GM19351 (cell line): ENCODE measurements at regions not wholly inside any gene's neighbourhood (a gene's known extent, or its start where the extent isn't known, plus 50 kb on each side); places are given as distances from the start of the nearest gene placed in this dataset.
"Not testable (repeated sequence)": the region's sequence is repeated elsewhere in the genome, so short reads cannot be mapped to it uniquely, and the experiment has no call there.

Source experiments
- ATAC-seq: cut with Tn5 transposase; IDR thresholded peaks from one replicate; pipeline ENCODE4 v1.9.1; 2021; ENCODE audit warnings: mild to moderate bottlenecking, moderate library complexity; ENCODE audit not compliant: unreplicated experiment

GRCh38 chr15:98085003-98085639 lies 124.6 kb downstream of the ARRDC4 start:
- no peak for ATAC-seq

- peak; percentile 95 for ATAC-seq
These were observed 127.9 kb downstream of the ARRDC4 start for GRCh38 chr15:98088307-98088945.

GRCh38 chr15:98089352-98089751 lies 128.8 kb downstream of the ARRDC4 start:
- ATAC-seq: not testable (repeated sequence)

- ATAC-seq: not testable (repeated sequence)
These were observed 137.5 kb downstream of the ARRDC4 start for GRCh38 chr15:98097986-98098385.

GRCh38 chr15:98100606-98101005 lies 140.1 kb downstream of the ARRDC4 start:
- not testable (repeated sequence) for ATAC-seq

- no peak for ATAC-seq
These were observed 143.1 kb downstream of the ARRDC4 start for GRCh38 chr15:98103570-98103969.

- ATAC-seq: not testable (repeated sequence)
These were observed 144.1 kb downstream of the ARRDC4 start for GRCh38 chr15:98104386-98105151.

GRCh38 chr15:98106615-98107194 lies 146.2 kb downstream of the ARRDC4 start:
- ATAC-seq: not testable (repeated sequence)

- ATAC-seq: no peak
These were observed 151.3 kb downstream of the ARRDC4 start for GRCh38 chr15:98111806-98112205.

GRCh38 chr15:98113327-98113726 lies 152.8 kb downstream of the ARRDC4 start:
- ATAC-seq: no peak

GRCh38 chr15:98120561-98120960 lies 160.1 kb downstream of the ARRDC4 start:
- no peak for ATAC-seq

GRCh38 chr15:98121536-98121935 lies 161.0 kb downstream of the ARRDC4 start:
- ATAC-seq: no peak

- no peak for ATAC-seq
These were observed 161.5 kb downstream of the ARRDC4 start for GRCh38 chr15:98121957-98122356.

GRCh38 chr15:98123297-98123696 lies 162.8 kb downstream of the ARRDC4 start:
- no peak for ATAC-seq

- no peak for ATAC-seq
These were observed 163.3 kb downstream of the ARRDC4 start for GRCh38 chr15:98123834-98124233.

- ATAC-seq: no peak
These were observed 164.1 kb downstream of the ARRDC4 start for GRCh38 chr15:98124581-98124980.

GRCh38 chr15:98126326-98127085 lies 166.0 kb downstream of the ARRDC4 start:
- no peak for ATAC-seq

GRCh38 chr15:98127586-98127985 lies 167.1 kb downstream of the ARRDC4 start:
- ATAC-seq: no peak

GRCh38 chr15:98131924-98132323 lies 171.4 kb downstream of the ARRDC4 start:
- no peak for ATAC-seq

GRCh38 chr15:98134905-98135304 lies 174.4 kb downstream of the ARRDC4 start:
- no peak for ATAC-seq

GRCh38 chr15:98138910-98139309 lies 178.4 kb downstream of the ARRDC4 start:
- ATAC-seq: no peak
